WTC11 (cell line): ENCODE measurements at regions not wholly inside any gene's neighbourhood (a gene's known extent, or its start where the extent isn't known, plus 50 kb on each side); places are given as distances from the start of the nearest gene placed in this dataset.
"Not testable (repeated sequence)": the region's sequence is repeated elsewhere in the genome, so short reads cannot be mapped to it uniquely, and the experiment has no call there.

Source experiments
- ATAC-seq: fragments of 200-7000 bp; cut with Tn5 transposase; 2 replicates; pipeline ENCODE4 v1.10.0; 2021; ENCODE audit warnings: mild to moderate bottlenecking, moderate library complexity
- CTCF ChIA-PET: fragments of 300-600 bp; sonication (Branson Sonifier 250); formaldehyde crosslinking; loops from one replicate; lab custom pipeline; 2021; ENCODE audit warnings: antibody characterized with exemption; lab: Charles Lee
- POLR2A ChIA-PET: fragments of 350-600 bp; sonication (Branson Sonifier 250); formaldehyde crosslinking; loops from one replicate; lab custom pipeline; 2021; ENCODE audit warnings: antibody characterized with exemption; lab: Charles Lee
- DNase-seq: peaks from one replicate; pipeline ENCODE4 v3.0.0; 2021; ENCODE audit warnings: low spot score
- H3K27ac Mint-ChIP-seq: 2 replicates; pipeline ENCODE4 v1.8.0; 2021; ENCODE audit warnings: mixed read lengths
- H3K27me3 Mint-ChIP-seq: 2 replicates; pipeline ENCODE4 v1.8.0; 2021; ENCODE audit warnings: low read depth, mild to moderate bottlenecking, moderate library complexity, mixed read lengths
- H3K36me3 Mint-ChIP-seq: 2 replicates; pipeline ENCODE4 v1.8.0; 2021; ENCODE audit warnings: mixed read lengths
- H3K4me1 Mint-ChIP-seq: 2 replicates; pipeline ENCODE4 v1.8.0; 2022; ENCODE audit warnings: mixed read lengths
- H3K4me3 Mint-ChIP-seq: 2 replicates; pipeline ENCODE4 v1.8.0; 2021; ENCODE audit warnings: mild to moderate bottlenecking, moderate library complexity, mixed read lengths
- H3K9me3 Mint-ChIP-seq: 2 replicates; pipeline ENCODE4 v1.8.0; 2021; ENCODE audit warnings: mixed read lengths
- CTCF ChIP-seq: fragments of 200-600 bp; IDR thresholded peaks from 2 replicates; pipeline ENCODE4 v1.8.0; 2022; ENCODE audit warnings: antibody characterized with exemption
- FOXP4 ChIP-seq: sonication (generic); formaldehyde crosslinking; IDR thresholded peaks from 2 replicates; pipeline ENCODE4 v1.8.0; 2022; ENCODE audit warnings: mild to moderate bottlenecking, missing genetic modification reagents
- NFYB ChIP-seq: sonication (generic); formaldehyde crosslinking; conservative IDR thresholded peaks from 2 replicates; pipeline ENCODE4 v1.8.0; 2022; ENCODE audit warnings: low read depth, missing genetic modification reagents
- RELA ChIP-seq: sonication (generic); formaldehyde crosslinking; IDR thresholded peaks from 2 replicates; pipeline ENCODE4 v1.8.1; 2022; ENCODE audit warnings: missing genetic modification reagents, mild to moderate bottlenecking, borderline replicate concordance
- SMAD3 ChIP-seq: sonication (generic); formaldehyde crosslinking; IDR thresholded peaks from 2 replicates; pipeline ENCODE4 v1.8.0; 2022; ENCODE audit warnings: missing genetic modification reagents, mild to moderate bottlenecking, borderline replicate concordance
- TEAD1 ChIP-seq: sonication (generic); formaldehyde crosslinking; IDR thresholded peaks from 2 replicates; pipeline ENCODE4 v1.8.0; 2022; ENCODE audit warnings: mild to moderate bottlenecking, missing genetic modification reagents
- ZBTB43 ChIP-seq: sonication (generic); formaldehyde crosslinking; IDR thresholded peaks from 2 replicates; pipeline ENCODE4 v1.8.1; 2023; ENCODE audit warnings: mild to moderate bottlenecking, missing genetic modification reagents
- ZNF121 ChIP-seq: sonication (generic); formaldehyde crosslinking; IDR thresholded peaks from 2 replicates; pipeline ENCODE4 v1.8.0; 2023; ENCODE audit warnings: missing genetic modification reagents
- ZNF396 ChIP-seq: fragments of 250-450 bp; sonication (Bioruptor Pico); IDR thresholded peaks from 2 replicates; pipeline ENCODE4 v1.8.0; 2021; ENCODE audit warnings: mild to moderate bottlenecking, moderate library complexity, borderline replicate concordance
- TF ChIP-seq, protein P1 (sequence below): sonication (generic); formaldehyde crosslinking; IDR thresholded peaks from 2 replicates; pipeline ENCODE4 v1.8.1; 2023; ENCODE audit warnings: mild to moderate bottlenecking, moderate library complexity, missing genetic modification reagents
- TF ChIP-seq, protein P2 (sequence below): sonication (generic); formaldehyde crosslinking; IDR thresholded peaks from 2 replicates; pipeline ENCODE4 v1.8.1; 2023; ENCODE audit warnings: mild to moderate bottlenecking, missing genetic modification reagents

GRCh38 chr20:30356854-30357467 lies 900.5 kb upstream of the DEFB115 start:
- H3K27ac Mint-ChIP-seq, CTCF ChIA-PET, ATAC-seq, DNase-seq, H3K4me1 Mint-ChIP-seq, POLR2A ChIA-PET, H3K4me3 Mint-ChIP-seq, H3K27me3 Mint-ChIP-seq: not testable (repeated sequence)
- peak; percentile 52 for TF ChIP-seq CTCF
- Mint-ChIP-seq H3K9me3 (peaks cover 67% of the 10 kb centered on the region), H3K36me3 (peaks cover 23% of the 10 kb centered on the region)

DNA sequence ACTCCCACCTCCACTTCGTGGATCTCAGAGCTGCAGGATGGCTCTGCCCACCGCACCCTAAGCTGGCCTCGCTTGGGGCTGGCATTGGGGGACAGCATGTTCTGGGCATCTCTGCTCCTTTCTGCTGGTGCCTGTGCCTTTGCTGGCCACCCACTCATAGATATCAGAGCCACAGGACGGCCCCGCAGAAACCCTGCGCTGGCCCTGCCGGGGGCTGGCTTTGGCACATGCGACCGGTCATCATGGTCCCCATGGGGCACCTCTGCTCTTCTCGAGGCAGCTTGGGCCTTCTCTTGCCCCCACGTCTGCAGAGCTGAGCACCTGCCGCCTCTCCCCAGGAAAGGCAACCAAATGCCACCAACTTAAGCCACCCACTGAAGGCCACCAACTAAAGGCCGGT lies 895.7 kb upstream of the DEFB115 start:
- H3K27me3 Mint-ChIP-seq, H3K4me3 Mint-ChIP-seq, CTCF ChIA-PET, POLR2A ChIA-PET, H3K27ac Mint-ChIP-seq, DNase-seq, ATAC-seq, H3K4me1 Mint-ChIP-seq: not testable (repeated sequence)
- Mint-ChIP-seq H3K9me3 (peaks cover 58% of the 10 kb centered on the region), H3K36me3 (peaks cover 21% of the 10 kb centered on the region)

GRCh38 chr20:30376430-30376766 lies 881.1 kb upstream of the DEFB115 start:
- DNase-seq, POLR2A ChIA-PET, H3K36me3 Mint-ChIP-seq, H3K27ac Mint-ChIP-seq, ATAC-seq, H3K4me1 Mint-ChIP-seq: not testable (repeated sequence)
- peak overlapping the region; percentile 92 for H3K4me3 Mint-ChIP-seq
- peaks cover 14% of the 10 kb centered on the region for H3K9me3 Mint-ChIP-seq
- peak; percentile 92 for TF ChIP-seq ZNF121 (CRISPR knock-in tag)
- CTCF ChIA-PET: interaction anchor here (1.6 kb wide), 1 partner anchor 209 kb away, joined by 6 read pairs; no protein-coding TSS in a partner anchor
- peaks cover 16% of the 10 kb centered on the region for H3K27me3 Mint-ChIP-seq

DNA sequence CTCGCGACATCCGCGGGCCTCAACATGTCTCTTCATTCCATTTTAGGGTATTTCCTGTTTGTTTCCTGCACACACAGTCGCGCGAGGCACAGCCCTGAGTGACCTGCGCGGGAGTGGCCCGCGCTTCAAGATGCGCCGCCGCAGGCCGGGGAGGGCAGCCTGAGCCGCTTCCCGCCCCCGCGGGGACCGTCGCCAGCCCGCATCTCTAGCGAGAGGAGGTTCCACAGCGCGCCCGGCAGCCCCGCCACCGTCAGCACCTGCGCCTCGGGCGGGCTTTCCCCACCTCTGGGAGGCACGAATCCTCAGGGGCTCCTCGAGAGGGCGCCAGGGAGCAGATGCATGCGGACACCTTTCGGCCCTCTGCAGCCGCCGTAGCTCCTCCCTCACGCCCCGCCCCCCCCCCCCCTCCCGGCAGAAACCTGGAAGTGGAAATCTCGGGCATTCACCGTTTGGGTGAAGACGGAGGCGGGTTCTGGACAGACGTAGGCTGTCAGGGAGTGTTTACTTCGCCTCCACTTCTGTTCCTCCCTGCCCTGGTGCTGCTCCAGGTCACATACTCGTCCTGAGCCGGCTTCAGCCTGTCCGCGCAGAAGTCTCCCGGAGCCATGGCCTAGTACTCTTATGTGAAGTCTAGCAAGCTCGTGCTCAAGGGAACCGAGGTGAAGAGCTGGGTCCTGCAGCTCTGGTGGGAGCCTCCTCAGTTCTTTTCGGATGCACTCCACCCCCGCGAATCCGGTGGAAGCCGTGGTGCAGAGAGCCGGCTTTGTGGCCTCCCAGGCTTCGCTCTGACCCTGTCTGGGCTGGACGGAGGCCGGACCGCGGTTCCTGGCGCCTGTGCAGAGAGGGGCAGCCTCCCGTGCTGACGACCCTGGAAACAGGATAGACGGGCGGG lies 880.5 kb upstream of the DEFB115 start:
- Mint-ChIP-seq H3K27ac (peak overlapping the region; percentile 78; the same call in 1 of the 2 replicates), H3K9me3 (peaks cover 11% of the 10 kb centered on the region), H3K27me3 (peaks cover 16% of the 10 kb centered on the region), H3K4me1 (peaks cover 8% of the 10 kb centered on the region), H3K4me3 (peak overlapping the region; percentile 92), H3K36me3 (peaks cover 7% of the 10 kb centered on the region; the same call in 1 of the 2 replicates)
- ATAC-seq (peak; percentile 89), DNase-seq (peak; percentile 90)
- ChIA-PET POLR2A (no interaction called here), CTCF (interaction anchor here (1.6 kb wide), 1 partner anchor 208 kb away, joined by 6 read pairs; no protein-coding TSS in a partner anchor)
- no peak for TF ChIP-seq FOXP4 (CRISPR knock-in tag)
- TF ChIP-seq, protein P1, sequence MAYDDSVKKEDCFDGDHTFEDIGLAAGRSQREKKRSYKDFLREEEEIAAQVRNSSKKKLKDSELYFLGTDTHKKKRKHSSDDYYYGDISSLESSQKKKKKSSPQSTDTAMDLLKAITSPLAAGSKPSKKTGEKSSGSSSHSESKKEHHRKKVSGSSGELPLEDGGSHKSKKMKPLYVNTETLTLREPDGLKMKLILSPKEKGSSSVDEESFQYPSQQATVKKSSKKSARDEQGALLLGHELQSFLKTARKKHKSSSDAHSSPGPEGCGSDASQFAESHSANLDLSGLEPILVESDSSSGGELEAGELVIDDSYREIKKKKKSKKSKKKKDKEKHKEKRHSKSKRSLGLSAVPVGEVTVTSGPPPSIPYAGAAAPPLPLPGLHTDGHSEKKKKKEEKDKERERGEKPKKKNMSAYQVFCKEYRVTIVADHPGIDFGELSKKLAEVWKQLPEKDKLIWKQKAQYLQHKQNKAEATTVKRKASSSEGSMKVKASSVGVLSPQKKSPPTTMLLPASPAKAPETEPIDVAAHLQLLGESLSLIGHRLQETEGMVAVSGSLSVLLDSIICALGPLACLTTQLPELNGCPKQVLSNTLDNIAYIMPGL (CRISPR knock-in tag): peak; percentile 45; the same call in 1 of the 2 replicates
- TF ChIP-seq ZBTB43: 0 out of 2 replicates have a peak, but pooled peaks have one; percentile 34
- no peak for TF ChIP-seq RELA (CRISPR knock-in tag)
- TF ChIP-seq TEAD1 (CRISPR knock-in tag): no peak
- TF ChIP-seq SMAD3 (CRISPR knock-in tag): no peak
- no peak for TF ChIP-seq ZNF396 (CRISPR knock-in tag)
- peak; percentile 55 for TF ChIP-seq CTCF
- TF ChIP-seq, protein P2, sequence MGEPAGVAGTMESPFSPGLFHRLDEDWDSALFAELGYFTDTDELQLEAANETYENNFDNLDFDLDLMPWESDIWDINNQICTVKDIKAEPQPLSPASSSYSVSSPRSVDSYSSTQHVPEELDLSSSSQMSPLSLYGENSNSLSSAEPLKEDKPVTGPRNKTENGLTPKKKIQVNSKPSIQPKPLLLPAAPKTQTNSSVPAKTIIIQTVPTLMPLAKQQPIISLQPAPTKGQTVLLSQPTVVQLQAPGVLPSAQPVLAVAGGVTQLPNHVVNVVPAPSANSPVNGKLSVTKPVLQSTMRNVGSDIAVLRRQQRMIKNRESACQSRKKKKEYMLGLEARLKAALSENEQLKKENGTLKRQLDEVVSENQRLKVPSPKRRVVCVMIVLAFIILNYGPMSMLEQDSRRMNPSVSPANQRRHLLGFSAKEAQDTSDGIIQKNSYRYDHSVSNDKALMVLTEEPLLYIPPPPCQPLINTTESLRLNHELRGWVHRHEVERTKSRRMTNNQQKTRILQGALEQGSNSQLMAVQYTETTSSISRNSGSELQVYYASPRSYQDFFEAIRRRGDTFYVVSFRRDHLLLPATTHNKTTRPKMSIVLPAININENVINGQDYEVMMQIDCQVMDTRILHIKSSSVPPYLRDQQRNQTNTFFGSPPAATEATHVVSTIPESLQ: no peak
- no peak for TF ChIP-seq NFYB
